Esophagus muscularis mucosa (tissue), 4 donors: ENCODE measurements at regions not wholly inside any gene's neighbourhood (a gene's known extent, or its start where the extent isn't known, plus 50 kb on each side); places are given as distances from the start of the nearest gene placed in this dataset.

Source experiments
- DNase-seq: peaks from one replicate; pipeline ENCODE4 v3.0.0-alpha.2; 2017; ENCODE audit errors: extremely low spot score
- H3K27ac ChIP-seq, 4 donors: fragments of 200-600 bp; sonication (generic); replicated peaks in 1 of 4; 1 replicate in 3 of 4; 2 replicates in 1 of 4; pipeline ENCODE4 v1.5.1; 2016 to 2019; ENCODE audit warnings: mild to moderate bottlenecking in 1 of 4
- H3K27me3 ChIP-seq, 4 donors: fragments of 200-600 bp; sonication (generic); one replicate each; pipeline versions ENCODE4 v1.5.1 to v1.6.0; 2016 to 2019
- H3K36me3 ChIP-seq, 4 donors: fragments of 200-600 bp; sonication (generic); one replicate each; pipeline ENCODE4 v1.5.1; 2016 to 2019
- H3K4me1 ChIP-seq, 4 donors: fragments of 200-600 bp; sonication (generic); one replicate each; pipeline ENCODE4 v1.5.1; 2016 to 2019
- H3K4me3 ChIP-seq, 4 donors: fragments of 200-600 bp; sonication (generic); 1 replicate in 2 of 4; 2 replicates in 2 of 4; pipeline ENCODE4 v1.5.1; 2016 to 2019; ENCODE audit warnings: mild to moderate bottlenecking in 4 of 4, moderate library complexity in 1 of 4
- H3K9me3 ChIP-seq, 4 donors: fragments of 200-600 bp; sonication (generic); 1 replicate in 3 of 4; 2 replicates in 1 of 4; pipeline ENCODE4 v1.5.1; 2016 to 2019
- CTCF ChIP-seq, 3 experiments: fragments of 200-600 bp in 2 of 3; fragments of 450-650 bp in 1 of 3; sonication (generic) in 2 of 3; IDR thresholded peaks; one replicate each; pipeline ENCODE4 v1.5.1; 2017 to 2019; ENCODE audit warnings: antibody characterized with exemption in 3 of 3, mild to moderate bottlenecking in 2 of 3, moderate library complexity in 1 of 3
- EP300 ChIP-seq: sonication (generic); formaldehyde crosslinking; IDR thresholded peaks from one replicate; pipeline ENCODE4 v1.6.1; 2017; ENCODE audit warnings: antibody characterized with exemption
- POLR2A ChIP-seq: fragments of 450-650 bp; IDR thresholded peaks from one replicate; pipeline ENCODE4 v1.6.1; 2017; ENCODE audit warnings: antibody characterized with exemption, moderate library complexity, mild to moderate bottlenecking, low read depth
- POLR2AphosphoS5 ChIP-seq, 2 donors: sonication (generic); formaldehyde crosslinking; IDR thresholded peaks; one replicate each; pipeline ENCODE4 v1.6.1; 2017; ENCODE audit warnings: antibody characterized with exemption in 2 of 2
- WGBS: methylation state at CpG from one replicate; pipeline ENCODE4 v1.1.5; 2018; 5-methylcytosine and 5-hydroxymethylcytosine counted together
- intact Hi-C: fragments of 100-400 bp; cut with DNase I; formaldehyde crosslinking; loops from one replicate; pipeline ENCODE4 v1.15.1; 2023

GRCh38 chr15:96002890-96003859 is 327.3 kb upstream of the NR2F2 start:
- TF ChIP-seq POLR2AphosphoS5 (IDR thresholded peaks at IDR 0.05) (no peak), CTCF (IDR thresholded peaks at IDR 0.05) (no peak), POLR2A (no peak)
- no peak for DNase-seq
- no peaks in the 10 kb centered on the region for H3K4me1 ChIP-seq
- intact Hi-C loops: no loop called here
- H3K27ac ChIP-seq: no peak overlapping the region
- no peak overlapping the region for H3K4me3 ChIP-seq
- H3K27me3 ChIP-seq: no peaks in the 10 kb centered on the region
- 91% methylated on average over 5 of the region's 5 CpGs for WGBS
- H3K36me3 ChIP-seq: no peaks in the 10 kb centered on the region
- no peaks in the 10 kb centered on the region for H3K9me3 ChIP-seq

GRCh38 chr15:96005906-96006305 is 324.6 kb upstream of the NR2F2 start:
- no peaks in the 10 kb centered on the region for H3K36me3 ChIP-seq
- no peak for TF ChIP-seq CTCF (IDR thresholded peaks at IDR 0.05)
- TF ChIP-seq POLR2AphosphoS5 (IDR thresholded peaks at IDR 0.05): no peak
- TF ChIP-seq POLR2A: no peak
- no peak for TF ChIP-seq EP300
- 62% methylated on average over 2 of the region's 2 CpGs for WGBS
- no peaks in the 10 kb centered on the region for H3K27me3 ChIP-seq
- no peak overlapping the region for H3K4me3 ChIP-seq
- H3K4me1 ChIP-seq: no peaks in the 10 kb centered on the region
- no peak overlapping the region for H3K27ac ChIP-seq
- intact Hi-C loops: no loop called here
- H3K9me3 ChIP-seq: no peaks in the 10 kb centered on the region
- DNase-seq: no peak

- TF ChIP-seq CTCF (IDR thresholded peaks at IDR 0.05) (no peak), EP300 (no peak), POLR2AphosphoS5 (IDR thresholded peaks at IDR 0.05) (no peak), POLR2A (no peak)
- H3K4me3 ChIP-seq: no peak overlapping the region
- 78% methylated on average over 5 of the region's 5 CpGs for WGBS
- H3K27ac ChIP-seq: no peak overlapping the region
- H3K36me3 ChIP-seq: no peaks in the 10 kb centered on the region
- H3K4me1 ChIP-seq: no peaks in the 10 kb centered on the region
- H3K9me3 ChIP-seq: no peaks in the 10 kb centered on the region
- no peaks in the 10 kb centered on the region for H3K27me3 ChIP-seq
- no peak for DNase-seq
- intact Hi-C loops: no loop called here
These were observed 319.4 kb upstream of the NR2F2 start for GRCh38 chr15:96011136-96011535.

GRCh38 chr15:96014939-96015338 is 315.6 kb upstream of the NR2F2 start:
- Histone ChIP-seq H3K36me3 (no peaks in the 10 kb centered on the region), H3K27me3 (no peaks in the 10 kb centered on the region), H3K4me1 (no peaks in the 10 kb centered on the region), H3K4me3 (no peak overlapping the region), H3K27ac (no peak overlapping the region), H3K9me3 (no peaks in the 10 kb centered on the region)
- intact Hi-C loops: no loop called here
- TF ChIP-seq EP300 (no peak), POLR2AphosphoS5 (IDR thresholded peaks at IDR 0.05) (no peak), CTCF (IDR thresholded peaks at IDR 0.05) (no peak), POLR2A (no peak)
- DNase-seq: no peak
- 82% methylated on average over 2 of the region's 2 CpGs for WGBS

GRCh38 chr15:96019114-96019513 is 311.4 kb upstream of the NR2F2 start:
- Histone ChIP-seq H3K27ac (no peak overlapping the region), H3K36me3 (no peaks in the 10 kb centered on the region), H3K4me3 (no peak overlapping the region), H3K4me1 (no peaks in the 10 kb centered on the region), H3K9me3 (no peaks in the 10 kb centered on the region), H3K27me3 (no peaks in the 10 kb centered on the region)
- intact Hi-C loops: no loop called here
- TF ChIP-seq CTCF (IDR thresholded peaks at IDR 0.05) (no peak), POLR2AphosphoS5 (IDR thresholded peaks at IDR 0.05) (no peak), POLR2A (no peak), EP300 (no peak)
- no peak for DNase-seq
- 89% methylated on average over 6 of the region's 6 CpGs for WGBS
